HG02981 (cell line): ENCODE measurements at regions not wholly inside any gene's neighbourhood (a gene's known extent, or its start where the extent isn't known, plus 50 kb on each side); places are given as distances from the start of the nearest gene placed in this dataset.
"Not testable (repeated sequence)": the region's sequence is repeated elsewhere in the genome, so short reads cannot be mapped to it uniquely, and the experiment has no call there.

Source experiments
- ATAC-seq: cut with Tn5 transposase; IDR thresholded peaks from one replicate; pipeline ENCODE4 v1.9.1; 2021; ENCODE audit warnings: mild to moderate bottlenecking, moderate library complexity; ENCODE audit not compliant: unreplicated experiment

DNA sequence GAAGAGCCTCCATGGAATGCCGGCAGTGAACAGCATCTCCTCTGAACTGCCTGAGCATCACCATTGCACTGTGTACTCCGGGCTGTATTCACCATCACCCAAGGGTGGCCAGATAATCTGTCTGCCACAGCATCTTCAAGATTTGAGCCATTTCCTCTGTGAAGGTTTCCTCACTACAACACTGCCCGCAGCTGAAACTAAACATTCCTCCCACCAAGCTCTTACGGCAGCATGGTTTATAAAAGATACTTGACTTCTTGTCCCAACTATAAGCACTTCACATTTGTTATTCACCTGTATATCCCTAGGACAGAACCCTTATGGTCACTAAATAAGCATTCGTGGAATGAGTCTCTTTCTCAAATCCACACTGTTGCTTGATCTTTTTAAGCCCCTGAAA, 125.9 kb downstream of the SST start:
- no peak for ATAC-seq

DNA sequence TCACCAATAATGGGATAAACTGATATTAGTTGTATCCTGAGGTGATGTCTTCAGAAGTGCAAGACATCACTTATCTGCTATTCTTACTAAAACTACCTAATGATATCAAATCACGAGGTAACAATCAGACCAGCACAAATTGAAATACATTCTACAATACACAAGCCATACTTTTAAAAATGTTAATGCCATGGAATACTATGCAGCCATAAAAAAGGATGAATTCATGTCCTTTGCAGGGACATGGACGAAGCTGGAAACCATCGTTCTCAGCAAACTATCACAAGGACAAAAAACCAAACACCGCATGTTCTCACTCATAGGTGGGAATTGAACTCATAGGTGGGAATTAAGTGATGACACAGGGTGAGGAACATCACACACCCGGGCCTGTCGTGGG, 129.3 kb downstream of the SST start:
- no peak for ATAC-seq

DNA sequence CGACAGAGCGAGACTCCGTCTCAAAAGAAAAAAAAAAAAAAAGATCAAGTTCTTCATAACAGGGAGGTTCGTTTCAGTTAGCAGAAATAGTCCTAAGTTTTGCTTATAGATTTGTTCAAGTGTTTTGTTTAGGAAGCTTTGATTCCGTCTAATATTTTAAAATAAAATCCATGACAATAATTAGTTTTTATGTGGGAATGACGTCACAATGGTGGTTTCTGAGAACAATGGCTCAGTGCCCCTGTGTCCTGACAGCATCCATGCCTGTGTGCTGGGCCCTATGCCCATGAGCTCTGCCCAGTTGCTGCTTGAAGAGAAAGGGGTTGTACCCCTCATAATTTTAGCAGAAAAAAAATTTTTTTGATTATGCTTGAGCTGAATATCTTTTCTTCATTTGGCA, 134.0 kb downstream of the SST start:
- ATAC-seq = no peak

DNA sequence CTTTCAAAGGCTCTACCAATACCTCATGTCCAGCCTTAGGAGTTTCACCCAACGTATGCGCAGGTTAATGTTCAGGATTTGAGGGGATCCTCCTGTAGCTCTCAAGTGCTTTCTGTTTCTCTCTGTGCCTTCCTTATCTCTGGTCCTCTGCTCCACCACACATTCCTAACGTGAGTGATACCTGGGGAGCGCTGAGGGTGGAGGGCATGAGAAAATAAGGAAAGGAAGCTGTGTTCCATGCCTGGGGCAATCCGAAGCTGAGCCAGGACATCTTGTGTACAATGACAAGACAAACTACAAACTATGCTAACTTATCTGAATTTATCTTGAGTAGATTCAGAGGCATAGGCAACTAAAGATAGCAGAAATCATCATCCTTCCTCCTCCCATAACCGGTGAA, 136.4 kb downstream of the SST start:
- no peak for ATAC-seq

DNA sequence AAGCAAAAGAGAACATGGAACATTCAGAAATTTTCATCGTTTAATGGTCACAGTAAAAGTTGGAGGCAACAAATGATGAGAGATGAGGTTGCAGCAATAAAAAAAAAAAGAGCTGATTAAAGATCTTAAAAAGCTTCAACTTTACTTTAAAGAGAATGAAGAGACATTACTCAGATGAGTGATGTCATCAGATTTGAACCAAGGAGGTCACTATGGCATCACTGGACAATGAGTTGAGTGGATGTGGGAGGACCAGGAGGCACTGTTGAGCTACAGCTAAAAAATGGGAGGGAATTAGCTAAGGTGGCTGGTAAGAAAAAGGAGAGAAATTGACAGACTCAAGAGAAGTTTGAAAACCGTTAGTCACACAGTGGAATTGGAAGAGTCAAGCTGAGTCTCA, 138.4 kb downstream of the SST start:
- ATAC-seq = no peak

DNA sequence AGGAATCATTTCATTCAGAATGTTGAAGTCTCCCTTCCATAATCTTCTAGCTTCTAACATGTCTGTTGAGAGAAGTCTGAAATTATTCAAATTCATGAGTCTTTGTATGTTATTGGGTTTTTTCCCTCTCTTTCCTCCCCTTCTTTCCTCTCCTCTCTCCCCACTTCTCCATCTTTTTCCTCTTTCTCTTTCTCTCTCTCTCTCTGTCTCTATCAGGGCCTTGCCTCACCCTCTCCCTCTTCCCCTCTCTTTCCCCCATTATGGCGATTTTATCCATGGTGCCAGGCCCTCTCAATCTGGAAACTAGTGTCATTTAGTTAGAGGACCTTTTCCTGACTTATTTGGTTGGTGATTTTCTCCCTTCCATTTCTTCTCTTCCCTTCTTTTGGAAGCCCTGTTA, 147.3 kb downstream of the SST start:
- no peak for ATAC-seq

DNA sequence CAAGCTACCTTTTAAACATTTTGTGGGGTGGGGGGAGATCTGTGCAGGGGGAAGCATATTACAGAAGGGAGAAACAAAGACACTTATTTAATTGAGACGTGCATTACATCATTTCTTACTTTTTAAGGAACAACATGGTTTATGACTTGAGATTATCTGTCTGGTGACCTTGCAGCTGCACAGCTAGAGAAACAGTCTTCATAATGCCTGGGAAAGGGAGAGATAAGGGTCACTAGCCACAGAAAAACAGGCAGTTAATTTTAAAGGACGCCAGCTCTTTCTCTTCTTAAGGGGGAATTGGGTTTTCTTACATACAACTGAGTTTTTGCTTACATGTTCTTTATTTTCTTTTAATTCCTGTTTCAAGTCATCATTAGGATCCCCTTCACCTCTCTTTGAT, 147.9 kb downstream of the SST start:
- no peak for ATAC-seq

DNA sequence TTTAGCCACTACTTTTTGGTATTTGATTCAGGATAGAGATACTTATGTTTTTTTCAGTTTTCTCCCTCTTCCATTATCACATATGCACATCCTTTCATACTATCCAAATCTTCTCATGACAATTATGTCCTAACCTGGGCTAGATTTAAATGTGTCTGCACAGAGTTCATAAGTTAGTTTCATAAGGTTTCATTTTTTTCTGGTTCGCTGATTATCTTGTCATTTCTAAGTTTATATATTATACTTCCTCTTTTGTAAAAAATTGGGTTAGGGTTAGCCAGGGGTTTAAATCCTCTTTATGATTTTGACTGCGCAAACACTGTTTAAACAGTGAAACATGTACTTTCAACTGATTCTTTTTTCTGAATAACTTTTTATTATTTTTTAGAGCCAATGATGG, 148.6 kb downstream of the SST start:
- no peak for ATAC-seq

DNA sequence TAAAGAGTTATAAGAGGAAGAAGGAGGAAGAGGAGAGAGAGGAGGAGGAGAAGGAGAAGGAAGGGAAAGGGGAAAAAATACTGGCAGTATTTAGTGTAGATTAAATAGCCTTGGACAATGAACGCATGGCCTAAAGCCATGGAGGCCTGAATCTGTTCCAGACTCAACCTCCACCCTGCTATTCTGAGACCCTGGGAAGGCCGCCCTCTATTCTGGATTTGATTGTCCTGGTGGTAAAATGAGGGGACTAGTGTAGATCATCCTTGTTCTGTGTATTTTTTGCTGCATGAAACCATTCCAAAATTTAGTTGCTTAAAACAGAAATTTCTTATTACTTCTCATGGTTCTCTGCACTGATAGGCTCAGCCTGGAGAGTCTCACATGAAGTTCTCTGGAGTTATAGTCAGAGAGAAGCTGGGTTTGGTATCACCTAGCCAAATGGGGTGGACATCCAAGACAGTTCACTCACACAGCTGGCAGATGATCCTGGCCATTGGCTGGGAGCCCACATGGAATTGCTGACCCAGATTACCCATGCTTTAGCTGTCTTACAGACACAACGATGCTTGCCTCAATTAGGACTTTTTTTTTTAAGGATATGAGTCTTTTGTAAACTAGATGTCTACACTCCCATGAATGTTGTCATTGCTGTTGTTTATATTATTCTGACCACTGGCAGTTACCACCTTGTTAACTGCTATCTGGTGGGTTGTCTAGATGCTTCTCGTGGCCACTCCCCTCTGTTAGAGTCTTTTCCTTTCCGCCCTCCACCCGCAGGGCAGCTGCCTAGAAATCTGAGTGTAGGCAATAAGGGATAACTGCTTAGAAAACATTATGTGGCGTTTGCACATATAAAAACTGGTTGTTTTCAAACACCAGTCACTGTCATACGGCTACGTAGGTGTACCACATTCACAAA, 149.9 kb downstream of the SST start:
- no peak for ATAC-seq

DNA sequence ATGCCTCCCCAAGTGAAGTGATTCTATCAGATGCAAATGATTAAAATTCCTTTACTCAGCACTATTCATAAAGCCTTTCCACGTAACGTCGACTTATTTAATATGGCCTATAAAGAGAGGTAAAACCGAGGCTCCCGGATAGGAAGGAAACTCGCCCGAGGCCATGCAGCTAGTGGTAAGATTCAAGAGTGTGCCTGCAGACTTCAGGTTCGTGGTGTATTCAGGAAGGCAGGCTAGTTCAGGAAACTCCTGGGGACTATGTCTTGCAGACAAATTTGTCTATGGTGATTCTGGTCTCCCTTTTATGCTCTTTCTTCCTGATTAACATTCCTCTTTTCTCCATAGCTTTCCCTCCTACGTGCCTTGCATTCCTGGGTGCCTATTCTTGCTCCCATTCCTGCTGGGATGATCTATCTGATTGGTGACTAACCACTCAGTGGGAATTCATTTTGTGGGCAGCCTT, 150.7 kb downstream of the SST start:
- ATAC-seq = no peak

DNA sequence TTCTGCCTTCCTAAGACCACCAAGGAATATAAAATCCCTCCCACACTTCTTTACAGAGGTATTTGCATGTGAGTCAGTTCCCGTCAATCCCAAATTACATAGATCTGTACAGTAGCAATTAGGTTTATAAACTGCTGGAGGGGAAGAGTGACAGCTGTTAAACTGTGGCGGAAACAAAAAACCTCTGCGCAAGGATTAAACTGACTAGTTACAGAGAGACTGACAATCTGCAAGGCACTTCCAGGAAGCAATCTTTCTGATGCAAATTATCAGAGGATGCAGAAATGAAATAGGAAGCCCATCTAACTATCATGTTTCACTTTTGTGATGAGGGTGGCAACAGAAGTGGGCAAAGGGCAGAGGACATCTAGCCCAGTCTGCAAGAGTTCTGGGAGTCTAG, 150.4 kb downstream of the RTP4 start:
- ATAC-seq = no peak

DNA sequence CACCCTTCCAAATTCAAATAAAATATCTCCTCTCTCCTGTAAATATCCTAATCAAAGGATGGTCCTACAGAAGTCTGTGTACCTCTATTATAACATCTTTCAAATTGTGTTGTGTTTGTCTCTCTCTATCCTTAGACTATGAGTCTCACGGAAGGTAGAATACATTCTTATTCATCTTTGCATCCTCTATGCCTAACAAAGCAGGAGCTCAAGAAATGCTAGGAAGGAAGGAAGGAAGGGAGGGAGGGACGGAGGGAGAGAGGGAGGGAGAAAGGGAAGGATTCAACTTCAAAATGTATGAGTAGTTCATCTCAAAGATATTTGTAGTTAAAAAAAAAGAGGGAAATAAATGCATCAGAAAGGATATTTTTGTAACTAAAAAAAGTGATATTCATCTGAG, 150.0 kb downstream of the RTP4 start:
- ATAC-seq = no peak

DNA sequence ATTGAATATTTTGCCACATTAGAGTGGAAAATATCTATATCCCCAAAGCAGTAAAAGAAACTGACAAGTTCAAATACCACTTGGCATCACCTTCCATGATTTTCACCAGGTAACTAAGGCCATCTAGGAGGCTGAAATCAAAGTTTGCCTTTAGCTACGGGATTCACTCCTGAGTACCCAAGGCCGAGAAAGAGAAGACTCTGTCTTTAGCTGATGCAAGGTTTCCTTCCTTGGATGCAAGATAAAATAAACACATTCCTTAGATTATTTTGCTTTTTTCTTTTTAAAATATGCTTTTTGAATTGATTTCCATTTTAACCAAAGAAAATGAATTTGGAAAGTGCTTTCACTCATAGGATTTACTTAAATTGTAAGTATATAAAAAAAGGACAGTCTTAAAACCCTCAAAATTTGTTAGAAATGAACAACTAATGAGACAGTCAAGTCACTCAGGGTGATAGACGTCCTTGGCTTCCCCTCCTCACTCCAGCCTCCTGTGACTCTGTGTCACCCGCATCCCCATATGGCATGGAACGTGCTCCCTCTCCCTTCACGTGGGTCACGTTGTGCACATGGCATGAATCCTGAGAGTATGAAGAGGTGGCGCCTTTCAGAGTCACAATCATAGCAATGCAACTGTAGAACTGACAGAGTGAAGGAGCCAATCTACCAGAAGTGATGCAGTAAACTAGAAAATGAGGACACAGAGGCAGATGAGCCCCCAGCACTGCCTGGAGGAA, 148.4 kb downstream of the RTP4 start:
- no peak for ATAC-seq

DNA sequence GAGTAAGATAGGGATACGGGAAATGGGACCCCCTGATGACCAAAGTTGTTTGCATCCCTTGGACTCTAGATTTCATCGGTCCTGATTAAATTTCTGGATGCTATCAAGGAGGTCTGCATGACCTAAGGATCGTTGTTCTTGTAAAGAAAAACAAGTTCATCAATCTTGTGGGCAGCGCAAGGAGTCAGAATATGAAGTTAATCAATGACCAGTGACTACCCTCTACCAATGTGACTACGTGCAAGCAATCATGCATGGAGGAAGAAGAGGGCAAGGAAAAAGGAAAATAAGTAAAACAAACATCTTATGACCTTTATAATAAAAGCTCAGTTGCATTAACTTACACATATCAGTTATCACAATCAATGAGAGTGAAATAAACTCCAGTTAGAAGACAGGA, 139.7 kb downstream of the RTP4 start:
- no peak for ATAC-seq

DNA sequence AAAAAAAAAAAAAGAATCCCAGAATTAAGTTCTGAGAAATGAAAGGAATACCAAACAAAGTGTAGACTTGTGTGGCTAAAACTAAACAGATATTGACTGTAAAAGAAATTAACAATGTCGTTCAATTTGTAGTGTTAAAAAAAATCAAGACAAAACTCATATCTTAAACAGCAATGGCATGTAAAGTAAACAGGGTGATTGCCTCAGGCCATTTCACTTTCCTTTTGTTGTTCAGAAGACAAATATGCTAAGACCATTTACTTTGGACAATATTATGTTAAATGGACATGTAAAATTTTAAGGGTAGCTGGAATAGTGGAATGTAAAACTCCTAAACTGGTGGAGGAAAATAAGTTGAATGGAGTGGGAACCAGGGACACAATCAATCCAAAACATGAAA, 139.1 kb downstream of the RTP4 start:
- no peak for ATAC-seq

DNA sequence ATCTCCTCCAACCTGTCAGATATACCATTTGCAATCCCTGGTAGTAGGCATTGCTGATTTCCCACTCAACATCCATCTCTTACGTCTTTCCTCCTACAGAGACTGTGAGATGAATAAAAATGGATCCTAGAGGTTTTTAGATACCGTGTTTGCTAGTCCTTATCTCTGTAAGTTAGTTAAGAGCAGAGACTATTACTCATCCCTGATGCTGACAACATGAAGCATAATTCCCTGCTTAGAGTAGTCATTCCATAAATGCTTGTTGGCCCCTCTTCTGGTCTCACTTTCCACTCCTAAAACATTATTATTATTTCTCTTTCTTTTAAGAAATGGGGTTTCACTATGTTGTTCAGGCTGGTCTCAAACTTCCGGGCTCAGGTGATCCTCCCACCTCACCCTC, 136.2 kb downstream of the RTP4 start:
- ATAC-seq = no peak

DNA sequence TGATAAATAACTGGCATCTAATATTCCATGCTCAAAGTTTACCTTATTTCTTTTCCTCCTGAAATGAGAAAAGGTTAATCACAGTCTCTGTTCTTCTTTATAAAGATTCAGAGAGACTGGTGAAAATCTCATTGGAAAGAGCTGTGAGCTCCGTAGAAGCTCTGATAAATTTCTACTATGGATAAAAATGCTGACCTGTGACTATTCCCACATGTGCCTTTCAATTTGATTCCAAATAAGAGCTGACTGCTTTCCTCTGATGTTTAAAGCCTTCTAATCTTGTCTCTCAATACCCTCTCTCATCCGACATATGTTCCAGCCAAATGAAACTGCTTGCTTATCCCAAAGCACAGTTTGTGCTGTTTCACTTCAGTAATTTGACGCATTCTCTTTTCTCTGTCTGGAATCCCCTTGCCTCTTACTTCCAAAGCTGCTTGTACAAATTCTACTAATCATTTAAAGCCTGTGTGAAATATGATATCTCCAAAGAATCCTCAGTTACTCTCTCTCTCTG, 130.1 kb downstream of the RTP4 start:
- ATAC-seq = no peak

DNA sequence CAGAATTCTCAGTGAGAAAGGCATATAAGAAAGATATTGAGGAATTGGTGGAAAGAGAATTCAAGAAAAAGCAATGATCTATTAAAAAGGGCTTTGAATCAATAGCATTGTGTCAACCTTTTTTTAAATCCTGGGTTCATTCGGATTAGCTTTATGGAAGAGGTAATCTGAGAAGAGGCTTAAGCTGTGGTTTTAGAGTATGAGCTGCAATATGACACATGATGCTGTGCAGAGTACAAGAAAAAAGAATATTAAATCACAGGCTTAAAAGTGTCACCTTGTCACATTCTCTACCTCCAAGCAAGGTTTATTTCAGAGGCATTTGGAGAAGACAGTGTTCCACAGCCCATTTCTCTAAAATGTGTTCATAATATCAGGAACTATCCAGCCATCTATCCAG, 128.9 kb downstream of the RTP4 start:
- ATAC-seq = no peak

DNA sequence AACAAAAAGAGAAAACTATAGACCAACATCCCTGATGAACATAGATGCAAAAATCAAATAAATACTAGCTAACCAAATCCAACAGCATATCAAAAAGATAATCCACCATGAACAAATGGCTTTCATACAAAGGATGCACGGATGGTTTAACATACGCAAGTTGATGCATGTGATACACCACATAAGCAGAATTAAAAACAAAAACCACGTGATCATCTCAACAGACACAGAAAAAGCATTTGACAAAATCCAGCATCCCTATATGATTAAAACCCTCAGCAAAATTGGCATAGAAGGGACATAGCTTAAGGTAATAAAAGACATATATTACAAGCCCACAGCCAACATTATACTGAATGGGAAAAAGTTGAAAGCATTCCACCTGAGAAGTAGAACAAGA, 125.9 kb downstream of the RTP4 start:
- not testable (repeated sequence) for ATAC-seq

DNA sequence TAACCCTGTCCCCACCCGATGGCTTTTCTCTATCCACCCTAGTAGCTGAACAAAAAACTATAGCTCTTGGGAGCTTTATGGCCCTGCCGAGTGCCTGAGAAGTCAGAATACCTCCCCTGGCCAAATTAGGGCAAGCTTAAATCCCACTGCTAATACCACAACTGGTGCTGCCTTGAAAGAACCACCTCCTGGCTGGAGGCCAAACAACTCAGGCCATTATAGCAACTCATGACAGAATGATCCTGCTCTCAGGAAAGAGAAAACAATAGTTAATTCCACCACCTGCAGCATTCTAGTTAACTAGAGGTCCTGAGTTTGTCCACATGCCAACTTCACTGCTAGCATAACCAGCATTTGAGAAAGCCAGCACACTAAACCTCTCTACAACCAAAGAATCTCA, 123.2 kb downstream of the RTP4 start:
- ATAC-seq = no peak

DNA sequence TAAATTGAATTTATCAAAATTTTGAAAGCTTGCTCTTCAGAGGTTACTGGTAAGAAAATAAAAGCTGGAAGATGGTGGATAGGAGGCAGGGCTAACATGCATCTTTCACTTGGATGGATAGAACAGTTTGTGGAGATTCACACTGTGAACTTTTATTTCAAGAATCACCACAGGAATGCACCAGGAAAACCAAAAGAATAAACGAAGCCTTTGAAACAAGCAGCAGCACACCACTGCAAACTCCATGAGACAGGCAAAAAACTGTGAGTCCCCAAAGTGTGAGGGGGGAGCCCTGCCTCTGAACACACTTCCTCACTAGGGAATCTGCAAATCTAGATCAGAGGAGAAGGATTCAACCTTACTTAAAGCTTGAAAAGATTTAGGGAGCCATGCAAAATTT, 122.2 kb downstream of the RTP4 start:
- no peak for ATAC-seq
